WTC11 (cell line): ENCODE measurements at regions not wholly inside any gene's neighbourhood (a gene's known extent, or its start where the extent isn't known, plus 50 kb on each side); places are given as distances from the start of the nearest gene placed in this dataset.
A peak's percentile ranks its signal among the peaks of the same experiment; 100 is the strongest.

Source experiments
- ATAC-seq: fragments of 200-7000 bp; cut with Tn5 transposase; 2 replicates; pipeline ENCODE4 v1.10.0; 2021; ENCODE audit warnings: mild to moderate bottlenecking, moderate library complexity
- CTCF ChIA-PET: fragments of 300-600 bp; sonication (Branson Sonifier 250); formaldehyde crosslinking; loops from one replicate; lab custom pipeline; 2021; ENCODE audit warnings: antibody characterized with exemption; lab: Charles Lee
- POLR2A ChIA-PET: fragments of 350-600 bp; sonication (Branson Sonifier 250); formaldehyde crosslinking; loops from one replicate; lab custom pipeline; 2021; ENCODE audit warnings: antibody characterized with exemption; lab: Charles Lee
- DNase-seq: peaks from one replicate; pipeline ENCODE4 v3.0.0; 2021; ENCODE audit warnings: low spot score
- H3K27ac Mint-ChIP-seq: 2 replicates; pipeline ENCODE4 v1.8.0; 2021; ENCODE audit warnings: mixed read lengths
- H3K27me3 Mint-ChIP-seq: 2 replicates; pipeline ENCODE4 v1.8.0; 2021; ENCODE audit warnings: low read depth, mild to moderate bottlenecking, moderate library complexity, mixed read lengths
- H3K36me3 Mint-ChIP-seq: 2 replicates; pipeline ENCODE4 v1.8.0; 2021; ENCODE audit warnings: mixed read lengths
- H3K4me1 Mint-ChIP-seq: 2 replicates; pipeline ENCODE4 v1.8.0; 2022; ENCODE audit warnings: mixed read lengths
- H3K4me3 Mint-ChIP-seq: 2 replicates; pipeline ENCODE4 v1.8.0; 2021; ENCODE audit warnings: mild to moderate bottlenecking, moderate library complexity, mixed read lengths
- H3K9me3 Mint-ChIP-seq: 2 replicates; pipeline ENCODE4 v1.8.0; 2021; ENCODE audit warnings: mixed read lengths
- EMX1 ChIP-seq: fragments of 250-450 bp; sonication (Bioruptor Pico); IDR thresholded peaks from 2 replicates; pipeline ENCODE4 v1.8.0; 2021; ENCODE audit warnings: mild to moderate bottlenecking
- FOXJ3 ChIP-seq: sonication (generic); formaldehyde crosslinking; IDR thresholded peaks from 2 replicates; pipeline ENCODE4 v1.9.0; 2021; ENCODE audit warnings: missing genetic modification reagents, mild to moderate bottlenecking, borderline replicate concordance
- GTF2I ChIP-seq: fragments of 250-450 bp; sonication (Bioruptor Pico); conservative IDR thresholded peaks from 2 replicates; pipeline ENCODE4 v1.4.0; 2021; ENCODE audit warnings: mild to moderate bottlenecking
- HMGA2 ChIP-seq: fragments of 250-450 bp; sonication (Bioruptor Pico); IDR thresholded peaks from 2 replicates; pipeline ENCODE4 v1.4.0; 2021; ENCODE audit warnings: mild to moderate bottlenecking, moderate library complexity
- JAZF1 ChIP-seq: fragments of 250-450 bp; sonication (Bioruptor Pico); IDR thresholded peaks from 2 replicates; pipeline ENCODE4 v1.9.0; 2021; ENCODE audit warnings: moderate library complexity, mild to moderate bottlenecking, inconsistent platforms
- MYBL2 ChIP-seq: sonication (generic); formaldehyde crosslinking; IDR thresholded peaks from 2 replicates; pipeline ENCODE4 v1.8.1; 2023; ENCODE audit warnings: mild to moderate bottlenecking, moderate library complexity, missing genetic modification reagents
- NFE2L1 ChIP-seq: sonication (generic); formaldehyde crosslinking; IDR thresholded peaks from 2 replicates; pipeline ENCODE4 v1.8.1; 2023; ENCODE audit warnings: missing genetic modification reagents
- NR2C2 ChIP-seq: sonication (generic); formaldehyde crosslinking; IDR thresholded peaks from 2 replicates; pipeline ENCODE4 v1.8.0; 2022; ENCODE audit warnings: mild to moderate bottlenecking, missing genetic modification reagents
- NR3C1 ChIP-seq: sonication (generic); formaldehyde crosslinking; conservative IDR thresholded peaks from 2 replicates; pipeline ENCODE4 v1.8.1; 2023; ENCODE audit warnings: low read depth, mild to moderate bottlenecking, missing genetic modification reagents
- RORB ChIP-seq: fragments of 250-450 bp; sonication (Bioruptor Pico); IDR thresholded peaks from 2 replicates; pipeline ENCODE4 v1.9.0; 2021; ENCODE audit warnings: mild to moderate bottlenecking
- TEAD1 ChIP-seq: sonication (generic); formaldehyde crosslinking; IDR thresholded peaks from 2 replicates; pipeline ENCODE4 v1.8.0; 2022; ENCODE audit warnings: mild to moderate bottlenecking, missing genetic modification reagents
- ZNF121 ChIP-seq: sonication (generic); formaldehyde crosslinking; IDR thresholded peaks from 2 replicates; pipeline ENCODE4 v1.8.0; 2023; ENCODE audit warnings: missing genetic modification reagents
- ZNF232 ChIP-seq: sonication (generic); formaldehyde crosslinking; IDR thresholded peaks from 2 replicates; pipeline ENCODE4 v1.8.0; 2022; ENCODE audit warnings: mild to moderate bottlenecking, missing genetic modification reagents
- ZNF317 ChIP-seq: sonication (generic); formaldehyde crosslinking; IDR thresholded peaks from 2 replicates; pipeline ENCODE4 v1.8.1; 2023; ENCODE audit warnings: low read depth, mild to moderate bottlenecking, moderate library complexity, missing genetic modification reagents, borderline replicate concordance
- TF ChIP-seq, protein P1 (sequence below): sonication (generic); formaldehyde crosslinking; IDR thresholded peaks from 2 replicates; pipeline ENCODE4 v1.8.0; 2022; ENCODE audit warnings: missing genetic modification reagents
- TF ChIP-seq, protein P2 (sequence below): sonication (generic); formaldehyde crosslinking; IDR thresholded peaks from 2 replicates; pipeline ENCODE4 v1.8.0; 2022; ENCODE audit warnings: mild to moderate bottlenecking, missing genetic modification reagents
- TF ChIP-seq, protein P3 (sequence below): sonication (generic); formaldehyde crosslinking; IDR thresholded peaks from 2 replicates; pipeline ENCODE4 v1.8.0; 2023; ENCODE audit warnings: mild to moderate bottlenecking, missing genetic modification reagents
- TF ChIP-seq, protein P4 (sequence below): sonication (generic); formaldehyde crosslinking; IDR thresholded peaks from 2 replicates; pipeline ENCODE4 v1.8.1; 2023; ENCODE audit warnings: mild to moderate bottlenecking, missing genetic modification reagents, moderate library complexity
- TF ChIP-seq, protein P5 (sequence below): sonication (generic); formaldehyde crosslinking; IDR thresholded peaks from 2 replicates; pipeline ENCODE4 v1.8.0; 2022; ENCODE audit warnings: mild to moderate bottlenecking, missing genetic modification reagents
- TF ChIP-seq, protein P6 (sequence below): sonication (generic); formaldehyde crosslinking; conservative IDR thresholded peaks from 2 replicates; pipeline ENCODE4 v1.8.1; 2022; ENCODE audit warnings: mild to moderate bottlenecking, missing genetic modification reagents
- TF ChIP-seq, protein P7 (sequence below): fragments of 250-450 bp; sonication (Bioruptor Pico); IDR thresholded peaks from 2 replicates; pipeline ENCODE4 v2.1.2; 2022; ENCODE audit warnings: mild to moderate bottlenecking, moderate library complexity
- TF ChIP-seq, protein P8 (sequence below): fragments of 250-450 bp; sonication (Bioruptor Pico); IDR thresholded peaks from 2 replicates; pipeline ENCODE4 v1.9.0; 2021; ENCODE audit warnings: moderate library complexity, mild to moderate bottlenecking, inconsistent platforms, borderline replicate concordance
- TF ChIP-seq, protein P9 (sequence below): sonication (generic); formaldehyde crosslinking; IDR thresholded peaks from 2 replicates; pipeline ENCODE4 v1.8.1; 2022; ENCODE audit warnings: mild to moderate bottlenecking, missing genetic modification reagents, moderate library complexity, borderline replicate concordance

DNA sequence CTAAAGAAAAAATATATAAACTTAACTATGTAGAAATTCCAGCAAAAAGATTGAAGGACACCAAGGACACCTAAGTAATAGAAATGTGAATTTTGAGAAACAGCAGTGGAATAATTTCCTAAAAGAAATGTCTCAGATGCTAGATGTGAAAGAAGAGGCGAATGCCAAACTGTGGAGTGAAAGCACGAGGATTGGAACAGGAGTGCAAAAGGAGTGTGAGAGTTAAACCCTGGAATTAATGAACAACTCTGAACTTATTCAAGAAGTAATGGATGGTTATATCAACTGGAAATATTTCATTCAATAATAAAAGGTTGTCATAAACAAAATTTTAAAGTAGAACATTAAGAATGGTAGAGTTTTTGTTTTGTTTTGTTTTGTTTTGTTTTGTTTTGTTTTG lies 78.5 kb upstream of the SGIP1 start:
- no peak for DNase-seq
- CTCF ChIA-PET: interaction anchor here (1.9 kb wide), 1 partner anchor 49 kb away, joined by 7 read pairs; no protein-coding TSS in a partner anchor
- Mint-ChIP-seq H3K4me1 (no peaks in the 10 kb centered on the region), H3K36me3 (no peaks in the 10 kb centered on the region), H3K27me3 (no peaks in the 10 kb centered on the region), H3K9me3 (peaks cover 3% of the 10 kb centered on the region; the same call in 1 of the 2 replicates), H3K27ac (no peak overlapping the region), H3K4me3 (no peak overlapping the region)
- ATAC-seq: no peak
- POLR2A ChIA-PET: no interaction called here
- no peak for TF ChIP-seq HMGA2
- TF ChIP-seq, protein P1, sequence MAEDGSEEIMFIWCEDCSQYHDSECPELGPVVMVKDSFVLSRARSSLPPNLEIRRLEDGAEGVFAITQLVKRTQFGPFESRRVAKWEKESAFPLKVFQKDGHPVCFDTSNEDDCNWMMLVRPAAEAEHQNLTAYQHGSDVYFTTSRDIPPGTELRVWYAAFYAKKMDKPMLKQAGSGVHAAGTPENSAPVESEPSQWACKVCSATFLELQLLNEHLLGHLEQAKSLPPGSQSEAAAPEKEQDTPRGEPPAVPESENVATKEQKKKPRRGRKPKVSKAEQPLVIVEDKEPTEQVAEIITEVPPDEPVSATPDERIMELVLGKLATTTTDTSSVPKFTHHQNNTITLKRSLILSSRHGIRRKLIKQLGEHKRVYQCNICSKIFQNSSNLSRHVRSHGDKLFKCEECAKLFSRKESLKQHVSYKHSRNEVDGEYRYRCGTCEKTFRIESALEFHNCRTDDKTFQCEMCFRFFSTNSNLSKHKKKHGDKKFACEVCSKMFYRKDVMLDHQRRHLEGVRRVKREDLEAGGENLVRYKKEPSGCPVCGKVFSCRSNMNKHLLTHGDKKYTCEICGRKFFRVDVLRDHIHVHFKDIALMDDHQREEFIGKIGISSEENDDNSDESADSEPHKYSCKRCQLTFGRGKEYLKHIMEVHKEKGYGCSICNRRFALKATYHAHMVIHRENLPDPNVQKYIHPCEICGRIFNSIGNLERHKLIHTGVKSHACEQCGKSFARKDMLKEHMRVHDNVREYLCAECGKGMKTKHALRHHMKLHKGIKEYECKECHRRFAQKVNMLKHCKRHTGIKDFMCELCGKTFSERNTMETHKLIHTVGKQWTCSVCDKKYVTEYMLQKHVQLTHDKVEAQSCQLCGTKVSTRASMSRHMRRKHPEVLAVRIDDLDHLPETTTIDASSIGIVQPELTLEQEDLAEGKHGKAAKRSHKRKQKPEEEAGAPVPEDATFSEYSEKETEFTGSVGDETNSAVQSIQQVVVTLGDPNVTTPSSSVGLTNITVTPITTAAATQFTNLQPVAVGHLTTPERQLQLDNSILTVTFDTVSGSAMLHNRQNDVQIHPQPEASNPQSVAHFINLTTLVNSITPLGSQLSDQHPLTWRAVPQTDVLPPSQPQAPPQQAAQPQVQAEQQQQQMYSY (CRISPR knock-in tag): peak; percentile 71

DNA sequence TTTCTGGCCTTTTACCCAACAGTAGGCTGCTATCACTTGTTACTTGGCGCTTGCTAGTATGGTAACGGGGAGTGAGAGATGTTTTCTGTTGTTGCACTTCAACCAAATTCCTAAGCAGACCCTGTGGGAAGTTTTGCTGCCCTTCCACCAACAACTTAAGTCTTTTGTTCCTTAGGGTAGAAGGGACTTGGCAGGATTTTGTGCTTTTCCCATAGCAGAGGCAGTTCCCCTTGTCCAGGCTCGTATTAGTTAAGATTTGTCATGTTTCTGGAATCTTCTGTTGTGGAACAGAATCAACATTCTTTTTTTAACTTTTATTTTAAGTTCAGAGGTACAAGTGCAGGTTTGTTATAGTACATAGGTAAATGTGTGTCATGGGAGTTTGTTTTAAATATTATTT lies 73.2 kb upstream of the SGIP1 start:
- DNase-seq: no peak

DNA sequence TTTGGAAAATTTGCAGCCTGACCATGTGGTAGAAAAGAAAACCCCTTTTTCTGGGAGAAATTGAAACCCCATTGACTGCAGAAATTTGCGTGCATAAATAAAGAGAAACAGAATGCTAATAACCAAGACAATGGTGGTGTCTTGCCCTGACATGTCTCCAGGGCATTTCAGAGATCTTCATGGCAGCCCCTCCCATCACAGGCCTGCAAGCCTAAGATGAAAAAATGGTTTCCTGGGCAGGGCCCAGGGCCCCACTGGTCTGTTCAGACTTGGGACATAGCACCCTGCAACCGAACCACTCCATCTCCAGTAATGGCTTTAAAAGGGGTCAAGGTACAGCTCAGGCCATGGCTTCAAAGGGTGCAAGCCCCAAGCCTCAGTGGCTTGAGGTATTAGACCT lies 71.6 kb upstream of the SGIP1 start:
- no peak overlapping the region for H3K4me3 Mint-ChIP-seq
- no peaks in the 10 kb centered on the region for H3K27me3 Mint-ChIP-seq
- ATAC-seq (no peak), DNase-seq (no peak)
- H3K27ac Mint-ChIP-seq: no peak overlapping the region
- H3K4me1 Mint-ChIP-seq: 0 out of 2 replicates have a peak, but pooled peaks cover 3% of the 10 kb centered on the region
- peaks cover 26% of the 10 kb centered on the region for H3K36me3 Mint-ChIP-seq
- H3K9me3 Mint-ChIP-seq: peaks cover 37% of the 10 kb centered on the region
- CTCF ChIA-PET: no interaction called here
- POLR2A ChIA-PET: no interaction called here
- TF ChIP-seq JAZF1 (CRISPR knock-in tag): no peak
- no peak for TF ChIP-seq ZNF232 (CRISPR knock-in tag)
- TF ChIP-seq, protein P2, sequence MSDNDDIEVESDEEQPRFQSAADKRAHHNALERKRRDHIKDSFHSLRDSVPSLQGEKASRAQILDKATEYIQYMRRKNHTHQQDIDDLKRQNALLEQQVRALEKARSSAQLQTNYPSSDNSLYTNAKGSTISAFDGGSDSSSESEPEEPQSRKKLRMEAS (CRISPR knock-in tag): no peak
- no peak for TF ChIP-seq NFE2L1 (CRISPR knock-in tag)
- TF ChIP-seq ZNF121: no peak
- TF ChIP-seq, protein P3, sequence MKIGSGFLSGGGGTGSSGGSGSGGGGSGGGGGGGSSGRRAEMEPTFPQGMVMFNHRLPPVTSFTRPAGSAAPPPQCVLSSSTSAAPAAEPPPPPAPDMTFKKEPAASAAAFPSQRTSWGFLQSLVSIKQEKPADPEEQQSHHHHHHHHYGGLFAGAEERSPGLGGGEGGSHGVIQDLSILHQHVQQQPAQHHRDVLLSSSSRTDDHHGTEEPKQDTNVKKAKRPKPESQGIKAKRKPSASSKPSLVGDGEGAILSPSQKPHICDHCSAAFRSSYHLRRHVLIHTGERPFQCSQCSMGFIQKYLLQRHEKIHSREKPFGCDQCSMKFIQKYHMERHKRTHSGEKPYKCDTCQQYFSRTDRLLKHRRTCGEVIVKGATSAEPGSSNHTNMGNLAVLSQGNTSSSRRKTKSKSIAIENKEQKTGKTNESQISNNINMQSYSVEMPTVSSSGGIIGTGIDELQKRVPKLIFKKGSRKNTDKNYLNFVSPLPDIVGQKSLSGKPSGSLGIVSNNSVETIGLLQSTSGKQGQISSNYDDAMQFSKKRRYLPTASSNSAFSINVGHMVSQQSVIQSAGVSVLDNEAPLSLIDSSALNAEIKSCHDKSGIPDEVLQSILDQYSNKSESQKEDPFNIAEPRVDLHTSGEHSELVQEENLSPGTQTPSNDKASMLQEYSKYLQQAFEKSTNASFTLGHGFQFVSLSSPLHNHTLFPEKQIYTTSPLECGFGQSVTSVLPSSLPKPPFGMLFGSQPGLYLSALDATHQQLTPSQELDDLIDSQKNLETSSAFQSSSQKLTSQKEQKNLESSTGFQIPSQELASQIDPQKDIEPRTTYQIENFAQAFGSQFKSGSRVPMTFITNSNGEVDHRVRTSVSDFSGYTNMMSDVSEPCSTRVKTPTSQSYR (CRISPR knock-in tag): no peak
- no peak for TF ChIP-seq FOXJ3 (CRISPR knock-in tag)
- TF ChIP-seq, protein P4, sequence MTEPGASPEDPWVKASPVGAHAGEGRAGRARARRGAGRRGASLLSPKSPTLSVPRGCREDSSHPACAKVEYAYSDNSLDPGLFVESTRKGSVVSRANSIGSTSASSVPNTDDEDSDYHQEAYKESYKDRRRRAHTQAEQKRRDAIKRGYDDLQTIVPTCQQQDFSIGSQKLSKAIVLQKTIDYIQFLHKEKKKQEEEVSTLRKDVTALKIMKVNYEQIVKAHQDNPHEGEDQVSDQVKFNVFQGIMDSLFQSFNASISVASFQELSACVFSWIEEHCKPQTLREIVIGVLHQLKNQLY (CRISPR knock-in tag): no peak
- TF ChIP-seq EMX1: no peak

More for the DNA sequence above, 73.2 kb upstream of the SGIP1 start:
- H3K27ac Mint-ChIP-seq: no peak overlapping the region
- no peak overlapping the region for H3K4me3 Mint-ChIP-seq
- H3K36me3 Mint-ChIP-seq: peaks cover 26% of the 10 kb centered on the region
- ChIA-PET CTCF (no interaction called here), POLR2A (no interaction called here)
- H3K9me3 Mint-ChIP-seq: peaks cover 37% of the 10 kb centered on the region
- ATAC-seq: no peak
- H3K4me1 Mint-ChIP-seq: no peaks in the 10 kb centered on the region
- TF ChIP-seq RORB (CRISPR knock-in tag) (no peak), TEAD1 (no peak), NR2C2 (CRISPR knock-in tag) (no peak), GTF2I (CRISPR knock-in tag) (no peak), MYBL2 (no peak), EMX1 (no peak), ZNF317 (no peak), ZNF232 (CRISPR knock-in tag) (no peak), NR3C1 (CRISPR knock-in tag) (no peak)
- TF ChIP-seq, protein P5, sequence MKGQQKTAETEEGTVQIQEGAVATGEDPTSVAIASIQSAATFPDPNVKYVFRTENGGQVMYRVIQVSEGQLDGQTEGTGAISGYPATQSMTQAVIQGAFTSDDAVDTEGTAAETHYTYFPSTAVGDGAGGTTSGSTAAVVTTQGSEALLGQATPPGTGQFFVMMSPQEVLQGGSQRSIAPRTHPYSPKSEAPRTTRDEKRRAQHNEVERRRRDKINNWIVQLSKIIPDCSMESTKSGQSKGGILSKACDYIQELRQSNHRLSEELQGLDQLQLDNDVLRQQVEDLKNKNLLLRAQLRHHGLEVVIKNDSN (CRISPR knock-in tag): no peak
- TF ChIP-seq, protein P6, sequence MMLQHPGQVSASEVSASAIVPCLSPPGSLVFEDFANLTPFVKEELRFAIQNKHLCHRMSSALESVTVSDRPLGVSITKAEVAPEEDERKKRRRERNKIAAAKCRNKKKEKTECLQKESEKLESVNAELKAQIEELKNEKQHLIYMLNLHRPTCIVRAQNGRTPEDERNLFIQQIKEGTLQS (CRISPR knock-in tag): no peak
- TF ChIP-seq, protein P7, sequence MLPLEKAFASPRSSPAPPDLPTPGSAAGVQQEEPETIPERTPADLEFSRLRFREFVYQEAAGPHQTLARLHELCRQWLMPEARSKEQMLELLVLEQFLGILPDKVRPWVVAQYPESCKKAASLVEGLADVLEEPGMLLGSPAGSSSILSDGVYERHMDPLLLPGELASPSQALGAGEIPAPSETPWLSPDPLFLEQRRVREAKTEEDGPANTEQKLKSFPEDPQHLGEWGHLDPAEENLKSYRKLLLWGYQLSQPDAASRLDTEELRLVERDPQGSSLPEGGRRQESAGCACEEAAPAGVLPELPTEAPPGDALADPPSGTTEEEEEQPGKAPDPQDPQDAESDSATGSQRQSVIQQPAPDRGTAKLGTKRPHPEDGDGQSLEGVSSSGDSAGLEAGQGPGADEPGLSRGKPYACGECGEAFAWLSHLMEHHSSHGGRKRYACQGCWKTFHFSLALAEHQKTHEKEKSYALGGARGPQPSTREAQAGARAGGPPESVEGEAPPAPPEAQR: no peak
- TF ChIP-seq, protein P8, sequence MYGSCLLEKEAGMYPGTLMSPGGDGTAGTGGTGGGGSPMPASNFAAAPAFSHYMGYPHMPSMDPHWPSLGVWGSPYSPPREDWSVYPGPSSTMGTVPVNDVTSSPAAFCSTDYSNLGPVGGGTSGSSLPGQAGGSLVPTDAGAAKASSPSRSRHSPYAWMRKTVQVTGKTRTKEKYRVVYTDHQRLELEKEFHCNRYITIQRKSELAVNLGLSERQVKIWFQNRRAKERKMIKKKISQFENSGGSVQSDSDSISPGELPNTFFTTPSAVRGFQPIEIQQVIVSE (CRISPR knock-in tag): no peak
- TF ChIP-seq, protein P9, sequence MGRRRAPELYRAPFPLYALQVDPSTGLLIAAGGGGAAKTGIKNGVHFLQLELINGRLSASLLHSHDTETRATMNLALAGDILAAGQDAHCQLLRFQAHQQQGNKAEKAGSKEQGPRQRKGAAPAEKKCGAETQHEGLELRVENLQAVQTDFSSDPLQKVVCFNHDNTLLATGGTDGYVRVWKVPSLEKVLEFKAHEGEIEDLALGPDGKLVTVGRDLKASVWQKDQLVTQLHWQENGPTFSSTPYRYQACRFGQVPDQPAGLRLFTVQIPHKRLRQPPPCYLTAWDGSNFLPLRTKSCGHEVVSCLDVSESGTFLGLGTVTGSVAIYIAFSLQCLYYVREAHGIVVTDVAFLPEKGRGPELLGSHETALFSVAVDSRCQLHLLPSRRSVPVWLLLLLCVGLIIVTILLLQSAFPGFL (CRISPR knock-in tag): no peak
- TF ChIP-seq, protein P2 (CRISPR knock-in tag): no peak
- no peaks in the 10 kb centered on the region for H3K27me3 Mint-ChIP-seq
